ENCODE measurements at regions not wholly inside any gene's neighbourhood (a gene's known extent, or its start where the extent isn't known, plus 50 kb on each side); places are given as distances from the start of the nearest gene placed in this dataset.
"Not testable (repeated sequence)": the region's sequence is repeated elsewhere in the genome, so short reads cannot be mapped to it uniquely, and the experiment has no call there.

DNA sequence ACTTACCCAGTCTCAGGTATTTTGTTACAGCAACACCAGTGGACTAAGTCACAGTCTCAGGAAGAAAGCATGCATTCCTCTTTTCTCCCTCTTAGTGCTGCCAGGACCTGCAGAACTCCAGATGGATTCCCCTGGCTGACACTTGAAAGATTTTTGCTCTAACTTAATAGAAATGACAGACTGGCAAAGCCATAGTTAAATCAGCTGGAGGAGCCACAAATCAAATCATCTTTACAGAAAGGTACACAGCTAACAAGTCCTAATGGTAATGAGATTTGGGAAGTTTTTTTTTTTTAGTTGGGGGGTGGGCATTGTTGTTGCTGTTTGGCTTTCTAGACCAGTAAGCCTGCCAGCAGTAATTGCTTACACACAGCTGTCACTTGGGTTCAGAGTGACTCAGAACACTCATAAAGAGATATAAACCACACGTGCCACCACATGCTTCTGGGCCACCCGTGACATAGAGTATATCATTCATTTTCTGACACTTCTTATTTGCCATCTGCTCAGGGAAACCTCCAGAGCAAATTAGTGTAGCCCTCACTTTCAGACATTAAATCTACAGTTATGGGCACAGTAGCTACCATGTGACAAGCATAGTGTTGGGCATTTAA is 72.4 kb downstream of the FH start:
- DNase-seq = no peak

DNA sequence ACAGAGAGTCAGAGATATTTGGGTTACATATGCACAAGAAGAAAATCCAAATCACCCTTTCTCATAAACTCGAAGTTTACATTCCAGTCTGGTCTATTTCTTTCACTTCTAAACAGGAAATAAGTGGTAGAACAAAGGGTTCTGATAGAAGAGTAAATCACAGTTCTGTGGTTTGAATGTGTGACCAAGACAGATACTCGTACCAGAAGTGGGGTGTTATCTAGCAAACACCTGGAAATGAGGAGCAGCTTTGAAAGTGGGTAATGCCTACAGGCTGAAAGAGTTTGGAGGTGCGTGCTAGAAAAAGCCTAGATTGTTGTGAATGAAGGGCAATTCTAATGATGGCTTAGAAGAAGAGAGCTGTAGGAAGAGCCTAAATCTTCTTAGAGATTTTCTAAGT is 74.7 kb downstream of the FH start:
- no peak for DNase-seq

DNA sequence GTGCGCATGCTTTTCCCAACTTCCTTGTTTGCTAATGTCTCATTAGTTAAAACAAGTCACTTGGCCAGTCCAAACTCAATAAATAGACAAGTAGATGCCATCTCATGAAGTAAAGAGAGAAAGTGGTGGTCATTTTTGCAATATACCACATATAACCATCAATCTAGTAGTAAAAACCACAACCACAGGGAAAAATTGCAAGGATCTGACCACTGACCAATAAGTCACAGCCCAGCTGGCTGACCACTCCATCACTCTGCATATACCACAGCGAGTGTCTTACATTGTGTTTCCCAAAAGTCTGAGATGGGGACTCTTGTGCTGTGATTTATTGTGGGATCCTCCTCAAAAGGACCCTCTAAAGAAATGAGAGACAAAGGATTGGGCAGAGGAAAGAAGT is 76.0 kb downstream of the FH start:
- no peak for DNase-seq

DNA sequence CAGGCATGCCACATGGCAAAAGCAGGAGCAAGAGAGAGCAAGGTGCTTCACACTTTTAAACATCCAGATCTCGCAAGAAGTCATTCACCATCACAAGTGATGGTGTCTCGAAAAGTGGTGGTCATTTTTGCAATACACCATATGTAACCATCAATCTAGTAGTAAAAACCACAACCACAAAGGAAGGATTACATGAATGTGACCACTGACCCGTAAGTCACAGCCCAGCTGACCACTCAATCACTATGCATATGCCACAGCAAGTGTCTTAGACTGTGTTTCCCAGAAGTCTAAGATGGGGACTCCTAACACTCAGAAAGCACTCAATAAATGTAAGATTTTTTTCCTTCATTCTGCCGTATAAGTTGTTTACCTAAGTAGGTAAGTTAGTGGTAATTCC is 76.9 kb downstream of the FH start:
- no peak for DNase-seq

DNA sequence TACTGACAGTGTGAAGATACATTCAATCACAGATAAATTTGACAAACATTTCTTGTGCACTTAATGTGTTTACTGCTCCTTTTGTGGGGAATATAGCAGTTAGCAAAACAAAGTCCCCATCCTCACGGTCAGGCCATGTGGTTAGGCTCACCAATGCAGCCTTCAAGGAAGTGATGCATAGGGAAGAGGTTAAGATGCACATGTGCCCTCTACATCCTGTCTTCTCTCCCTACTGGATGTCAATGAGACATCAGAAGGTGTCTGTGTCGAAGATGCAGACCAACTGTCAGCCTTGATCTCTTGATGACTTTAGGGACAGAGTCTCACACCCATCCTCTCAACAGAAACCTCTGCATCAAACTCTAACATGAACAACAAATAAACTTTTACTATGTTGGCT is 78.7 kb downstream of the FH start:
- no peak for DNase-seq

DNA sequence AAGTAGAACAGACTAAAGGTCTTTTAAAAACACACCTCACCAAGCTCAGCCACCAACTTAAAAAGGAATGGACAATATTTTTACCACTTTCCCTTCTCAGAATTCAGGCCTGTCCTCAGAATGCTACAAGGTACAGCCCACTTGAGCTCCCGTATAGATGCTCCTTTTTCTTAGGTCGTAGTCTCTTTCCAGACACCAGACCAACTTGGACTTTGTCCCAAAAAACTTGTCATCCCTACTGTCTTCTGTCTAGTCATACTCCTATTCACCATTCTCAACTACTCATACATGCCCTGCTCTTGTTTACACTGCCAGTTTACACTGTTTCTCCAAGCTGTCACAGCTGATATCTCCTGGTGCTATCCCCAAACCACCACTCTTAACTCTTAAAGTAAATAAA is 80.9 kb downstream of the FH start:
- DNase-seq = not testable (repeated sequence)

DNA sequence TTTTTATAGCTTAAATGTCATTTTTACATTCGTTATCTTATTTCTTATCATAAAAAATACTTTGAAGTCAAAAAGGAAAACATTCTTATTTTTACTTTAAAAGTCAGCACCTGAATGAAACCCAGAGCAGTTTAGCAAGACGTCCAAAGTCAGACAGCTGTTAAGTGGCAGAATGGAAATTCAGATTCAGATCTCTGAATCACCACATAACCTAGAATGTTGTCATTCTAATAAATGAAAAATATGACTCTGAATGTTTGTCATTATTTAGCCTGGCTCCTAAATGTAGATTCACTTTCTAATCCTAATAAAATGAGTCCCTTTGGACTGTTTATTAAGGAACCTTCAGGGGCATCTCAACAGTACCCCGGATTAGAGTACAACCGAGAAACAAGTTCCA is 75.2 kb upstream of the RGS7 start:
- no peak for DNase-seq

DNA sequence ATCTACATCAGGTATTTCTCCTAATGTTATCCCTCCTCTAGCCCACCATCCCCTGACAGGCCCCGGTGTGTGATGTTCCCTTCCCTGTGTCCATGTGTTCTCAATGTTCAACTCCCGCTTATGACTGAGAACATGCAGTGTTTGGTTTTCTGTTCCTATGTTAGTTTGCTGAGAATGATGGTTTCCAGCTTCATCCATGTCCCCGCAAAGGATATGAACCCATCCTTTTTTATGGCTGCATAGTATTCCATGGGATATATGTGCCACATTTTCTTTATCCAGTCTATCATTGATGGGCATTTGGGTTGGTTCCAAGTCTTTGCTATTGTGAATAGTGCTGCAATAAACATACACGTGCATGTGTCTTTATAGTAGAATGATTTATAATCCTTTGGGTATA is 68.1 kb upstream of the RGS7 start:
- not testable (repeated sequence) for DNase-seq

DNA sequence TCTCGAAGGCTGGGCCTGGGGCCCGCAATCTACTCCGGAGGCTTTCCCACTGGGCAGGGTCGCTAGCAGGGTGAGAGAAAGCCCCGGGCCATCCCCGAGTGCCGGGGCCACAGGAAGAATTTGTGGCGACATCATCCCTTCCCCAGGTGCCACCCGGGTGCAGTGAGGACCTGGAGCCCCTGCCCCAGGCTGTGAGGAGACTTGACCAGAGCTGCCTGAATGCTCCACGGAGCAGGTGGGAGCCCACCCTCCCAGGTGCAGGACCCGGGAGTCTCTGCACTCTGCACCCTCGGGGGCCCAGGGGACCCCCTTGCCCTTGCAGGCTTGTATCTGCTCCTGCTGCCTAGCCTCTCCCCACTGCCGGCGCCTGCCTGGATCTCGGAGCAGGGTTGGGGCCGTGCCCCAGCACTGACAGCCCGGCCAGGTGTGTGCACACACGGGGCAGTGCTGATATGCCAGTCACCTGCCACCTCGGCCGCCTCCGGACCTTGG is 67.5 kb upstream of the RGS7 start:
- DNase-seq = no peak

DNA sequence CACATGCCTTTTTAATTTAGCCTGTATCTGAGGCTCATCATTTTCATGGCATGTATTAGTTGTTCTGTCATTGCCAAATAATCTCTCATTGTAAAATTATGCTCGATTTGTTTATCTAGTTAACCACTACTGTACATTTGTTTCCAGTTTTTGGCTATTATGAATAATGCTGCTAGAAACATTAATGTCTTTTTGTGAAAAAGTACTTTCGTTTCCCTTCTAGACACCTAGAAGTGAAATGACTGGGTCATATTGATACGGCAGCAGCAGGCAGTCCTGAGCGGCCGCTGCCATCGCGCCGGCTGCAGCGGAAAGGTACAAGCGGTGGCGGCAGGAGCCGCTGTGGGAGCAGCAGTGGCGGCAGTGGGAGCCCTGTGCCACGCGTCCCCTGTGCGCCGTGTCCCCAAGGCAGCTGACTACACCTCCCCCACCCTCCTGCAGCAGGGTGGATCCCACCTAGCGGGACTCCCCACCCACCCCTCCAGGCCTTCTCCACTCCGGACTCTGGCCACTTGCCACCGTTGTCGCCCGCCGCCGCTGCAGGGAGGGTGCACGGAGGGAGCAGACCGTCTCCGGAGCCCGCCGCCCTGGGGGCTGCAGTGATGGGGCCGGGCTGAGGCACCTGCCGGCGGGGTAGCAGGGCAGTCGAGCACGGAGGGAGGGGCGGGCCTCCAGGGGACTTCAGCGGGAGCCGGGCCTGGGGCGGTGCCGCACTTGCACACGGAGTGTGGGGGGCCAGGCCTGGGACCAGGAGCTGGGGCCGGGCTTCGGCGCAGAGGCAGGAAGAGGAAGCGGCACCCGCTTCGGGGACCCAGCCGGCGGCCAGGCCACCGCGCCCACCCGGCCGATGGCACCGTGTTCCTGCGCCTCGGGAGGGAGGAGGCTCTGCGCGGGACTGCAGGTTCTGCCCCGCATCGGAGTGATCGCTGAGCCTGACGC is 66.8 kb upstream of the RGS7 start:
- DNase-seq = peak; percentile 49

DNA sequence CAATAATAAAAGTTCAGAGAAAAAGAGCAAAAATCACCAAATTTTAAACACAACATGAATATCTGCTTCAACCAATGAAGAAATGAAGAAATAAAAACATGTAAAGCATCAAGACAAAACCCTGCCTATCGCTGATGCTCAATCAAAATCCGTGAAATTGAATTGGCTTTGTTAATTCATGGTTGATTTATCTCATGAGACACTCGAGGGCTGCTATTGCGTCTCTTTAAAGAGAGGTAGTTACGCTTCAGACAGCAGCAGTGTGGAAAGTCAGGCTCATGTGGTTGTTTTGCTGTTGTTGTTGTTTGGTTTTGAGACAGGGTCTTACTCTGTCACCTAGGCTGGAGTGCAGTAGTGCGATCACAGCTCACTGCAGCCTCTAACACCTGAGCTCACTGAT is 65.5 kb upstream of the RGS7 start:
- no peak for DNase-seq

DNA sequence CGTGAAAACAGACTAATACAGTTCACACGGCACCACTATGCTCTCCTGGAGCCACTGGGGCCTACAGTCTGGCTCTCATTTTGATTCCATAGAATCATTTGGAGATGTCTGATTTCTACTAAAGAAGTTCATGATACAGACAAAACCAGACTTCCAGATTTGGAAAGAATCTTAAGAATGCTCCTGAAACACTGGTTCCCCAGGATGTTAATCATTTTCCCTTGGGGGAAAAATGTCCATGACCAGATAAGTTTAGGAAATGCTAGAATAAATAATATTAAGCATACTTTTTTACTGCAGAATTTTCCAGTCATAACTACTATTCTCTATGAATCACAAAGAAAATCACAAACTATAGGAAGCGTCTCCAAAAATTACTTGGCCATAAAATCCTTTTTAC is 63.0 kb upstream of the RGS7 start:
- DNase-seq = no peak

DNA sequence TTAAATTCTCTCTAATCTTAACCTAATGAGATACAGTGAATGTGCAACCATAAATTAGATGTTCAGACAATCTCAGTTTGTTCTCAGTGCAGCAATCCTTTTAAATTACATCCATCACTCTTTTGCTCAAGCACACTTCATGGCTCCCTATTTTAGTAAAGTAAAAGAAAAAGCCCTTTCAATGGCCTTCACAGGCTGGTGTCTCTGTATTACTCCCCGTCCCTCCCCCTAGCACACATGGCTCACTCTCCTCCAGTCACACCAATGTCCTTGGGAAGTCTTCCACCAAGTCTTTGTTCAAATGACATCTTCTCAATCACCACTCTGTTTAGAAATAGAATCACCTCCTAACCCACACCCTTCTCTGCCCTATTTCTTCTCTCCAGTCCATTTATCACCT is 60.3 kb upstream of the RGS7 start:
- DNase-seq = no peak

DNA sequence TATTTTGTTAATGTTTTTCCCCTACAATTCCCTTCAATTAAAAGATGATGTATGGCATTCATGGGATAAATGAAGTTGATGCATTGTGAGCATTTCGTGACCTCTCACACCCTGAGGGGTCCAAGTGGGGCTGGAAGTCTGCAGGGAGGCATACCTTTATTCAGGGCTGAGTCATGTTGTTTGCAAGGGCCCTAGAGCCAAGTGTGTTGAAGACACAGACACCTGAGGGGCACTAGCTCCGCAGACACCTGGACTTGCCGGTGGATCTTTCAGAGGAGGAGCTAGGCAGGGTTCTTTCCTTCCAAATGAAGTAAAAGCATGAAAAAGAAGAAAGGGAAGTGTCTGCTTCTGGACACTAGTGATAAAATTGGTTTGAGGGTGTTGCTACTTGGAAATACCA is 57.0 kb upstream of the RGS7 start:
- no peak for DNase-seq

DNA sequence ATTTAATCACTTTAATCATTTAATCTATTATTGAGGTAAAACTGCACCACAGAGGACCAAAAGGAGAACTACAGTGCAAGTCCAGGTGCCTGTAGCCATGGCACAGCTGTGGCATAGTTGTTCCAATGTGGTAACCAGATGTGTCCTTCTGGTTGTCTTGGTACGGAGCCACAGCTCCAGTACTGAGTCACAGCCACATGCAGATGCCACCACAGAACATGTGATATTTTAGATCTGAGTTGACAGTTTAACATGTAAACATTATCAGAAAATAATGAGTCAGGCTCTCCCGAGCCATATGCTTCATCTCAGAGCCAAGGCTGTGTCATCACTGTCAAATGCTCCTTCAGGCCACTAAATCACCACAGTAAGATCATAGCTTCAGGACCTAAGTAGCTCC is 56.4 kb upstream of the RGS7 start:
- no peak for DNase-seq

DNA sequence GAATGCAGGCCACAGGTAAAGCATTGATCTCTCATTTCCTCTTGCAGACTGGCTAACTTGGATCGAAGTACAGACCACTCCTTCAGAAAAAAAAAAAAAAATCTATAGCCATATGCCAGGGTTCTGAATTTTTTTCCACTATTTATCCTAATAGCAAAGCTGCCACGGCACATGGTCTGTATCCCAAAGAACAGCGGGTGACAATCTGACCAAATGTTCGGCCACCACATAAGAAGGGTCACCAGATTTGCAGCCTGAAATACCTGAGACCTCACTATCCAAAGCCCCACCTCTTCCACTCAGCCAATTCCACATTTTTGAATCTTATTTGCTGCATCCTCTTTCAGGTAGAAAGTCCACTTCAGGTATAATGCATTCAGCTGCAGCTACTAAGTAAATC is 55.6 kb upstream of the RGS7 start:
- no peak for DNase-seq

DNA sequence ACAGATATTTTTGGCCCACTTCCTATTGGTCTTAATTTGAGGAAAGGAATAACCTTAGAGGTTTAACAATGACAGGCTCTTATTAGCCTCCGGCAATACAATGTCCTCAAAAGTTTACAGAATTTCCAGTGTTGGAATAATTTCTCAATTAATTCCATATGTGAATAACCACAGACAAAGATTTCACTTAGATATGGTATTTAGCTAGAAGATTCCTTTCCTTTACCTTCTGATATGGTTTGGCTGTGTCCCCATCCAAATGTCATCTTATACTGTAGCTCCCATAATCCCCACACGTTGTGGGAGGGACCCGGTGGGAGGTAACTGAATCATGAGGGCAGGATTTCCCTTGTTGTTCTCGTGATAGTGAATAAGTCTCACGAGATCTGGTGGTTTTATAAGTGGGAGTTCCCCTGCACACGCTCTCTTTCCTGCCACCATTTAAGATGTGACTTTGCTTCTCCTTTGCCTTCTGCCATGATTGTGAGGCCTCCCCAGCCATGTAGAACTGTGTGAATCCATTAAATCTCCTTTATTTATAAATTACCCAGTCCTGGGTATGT is 54.9 kb upstream of the RGS7 start:
- no peak for DNase-seq

DNA sequence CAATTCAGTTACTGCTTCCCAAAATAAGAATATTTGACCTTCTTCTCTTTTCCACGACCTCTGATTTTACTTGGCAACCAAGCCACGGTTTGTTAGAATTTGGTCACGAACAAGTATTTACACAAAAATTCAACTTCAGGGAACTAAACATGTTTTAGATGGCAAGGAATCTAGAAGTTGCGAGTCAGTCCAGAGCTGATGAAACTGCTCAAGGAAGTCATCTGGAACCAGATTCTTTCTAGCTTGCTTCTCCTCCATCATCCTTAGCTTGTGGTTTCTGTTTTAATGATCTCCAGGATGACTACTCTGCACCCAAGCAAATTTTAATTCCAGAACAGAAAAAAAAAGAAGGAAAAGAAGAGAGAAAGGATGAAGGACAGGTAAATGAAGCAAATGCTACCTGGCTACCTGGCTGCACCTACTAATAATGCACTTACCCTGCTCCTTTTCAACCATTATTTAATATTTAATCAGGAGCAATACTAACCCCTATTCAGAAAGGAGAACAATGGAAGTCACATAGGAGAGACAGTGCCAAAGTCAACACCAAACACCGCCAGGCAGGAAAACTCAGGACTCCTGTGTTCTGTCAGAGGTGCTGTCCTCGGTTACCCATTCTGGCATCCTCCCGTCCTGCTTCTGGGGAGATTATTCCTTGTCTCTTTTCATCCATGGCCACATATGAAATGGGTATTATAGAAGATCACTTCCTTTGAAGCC is 54.2 kb upstream of the RGS7 start:
- DNase-seq = no peak

DNA sequence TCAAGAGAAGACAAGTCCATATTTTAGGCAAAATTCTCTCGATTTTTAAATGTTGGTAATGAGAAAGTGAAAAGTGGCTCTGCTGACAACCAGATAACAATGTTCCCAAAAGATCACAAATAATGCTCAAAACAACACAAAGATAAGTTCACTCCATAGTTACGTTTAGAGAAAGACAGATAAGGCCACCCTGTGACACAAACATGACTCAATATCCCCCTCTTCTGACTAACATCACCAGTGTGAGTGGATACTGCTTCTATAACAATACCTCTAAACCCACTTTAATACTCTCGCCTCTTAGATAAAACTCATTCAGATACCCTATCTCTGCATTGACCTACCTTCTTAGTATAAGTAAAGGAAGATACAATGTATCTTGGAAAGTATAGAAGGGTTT is 51.2 kb upstream of the RGS7 start:
- DNase-seq = peak; percentile 9
